Stomach (tissue), 4 donors: ENCODE measurements at regions not wholly inside any gene's neighbourhood (a gene's known extent, or its start where the extent isn't known, plus 50 kb on each side); places are given as distances from the start of the nearest gene placed in this dataset.

Experiments used
- POLR2A ChIP-seq, 4 donors: fragments of 450-650 bp; IDR thresholded peaks; one replicate each; pipeline ENCODE4 v1.6.1; 2016; ENCODE audit warnings: antibody characterized with exemption in 4 of 4, control low read depth in 2 of 4, mild to moderate bottlenecking in 1 of 4, moderate library complexity in 1 of 4
- POLR2AphosphoS5 ChIP-seq, 3 donors: sonication (generic); formaldehyde crosslinking; IDR thresholded peaks; one replicate each; pipeline ENCODE4 v1.6.1; 2016; ENCODE audit warnings: antibody characterized with exemption in 3 of 3
- TF ChIP-seq, protein P1 (sequence below), 7 experiments: fragments of 450-650 bp in 4 of 7; fragments of 200-600 bp in 3 of 7; sonication (generic) in 3 of 7; IDR thresholded peaks; one replicate each; pipeline ENCODE4 v1.5.1; 2016 to 2019; ENCODE audit warnings: antibody characterized with exemption in 7 of 7, control low read depth in 2 of 7, mild to moderate bottlenecking in 1 of 7

GRCh38 chr10:108358912-108359311, 1194.4 kb upstream of the SORCS1 start:
- TF ChIP-seq, protein P1, sequence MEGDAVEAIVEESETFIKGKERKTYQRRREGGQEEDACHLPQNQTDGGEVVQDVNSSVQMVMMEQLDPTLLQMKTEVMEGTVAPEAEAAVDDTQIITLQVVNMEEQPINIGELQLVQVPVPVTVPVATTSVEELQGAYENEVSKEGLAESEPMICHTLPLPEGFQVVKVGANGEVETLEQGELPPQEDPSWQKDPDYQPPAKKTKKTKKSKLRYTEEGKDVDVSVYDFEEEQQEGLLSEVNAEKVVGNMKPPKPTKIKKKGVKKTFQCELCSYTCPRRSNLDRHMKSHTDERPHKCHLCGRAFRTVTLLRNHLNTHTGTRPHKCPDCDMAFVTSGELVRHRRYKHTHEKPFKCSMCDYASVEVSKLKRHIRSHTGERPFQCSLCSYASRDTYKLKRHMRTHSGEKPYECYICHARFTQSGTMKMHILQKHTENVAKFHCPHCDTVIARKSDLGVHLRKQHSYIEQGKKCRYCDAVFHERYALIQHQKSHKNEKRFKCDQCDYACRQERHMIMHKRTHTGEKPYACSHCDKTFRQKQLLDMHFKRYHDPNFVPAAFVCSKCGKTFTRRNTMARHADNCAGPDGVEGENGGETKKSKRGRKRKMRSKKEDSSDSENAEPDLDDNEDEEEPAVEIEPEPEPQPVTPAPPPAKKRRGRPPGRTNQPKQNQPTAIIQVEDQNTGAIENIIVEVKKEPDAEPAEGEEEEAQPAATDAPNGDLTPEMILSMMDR (IDR thresholded peaks at IDR 0.05): no peak
- TF ChIP-seq POLR2A (IDR thresholded peaks at IDR 0.05): no peak
- TF ChIP-seq POLR2AphosphoS5 (IDR thresholded peaks at IDR 0.05): no peak
